HG02588 (cell line): ENCODE measurements at regions not wholly inside any gene's neighbourhood (a gene's known extent, or its start where the extent isn't known, plus 50 kb on each side); places are given as distances from the start of the nearest gene placed in this dataset.

ENCODE experiments used
- ATAC-seq: cut with Tn5 transposase; IDR thresholded peaks from one replicate; pipeline ENCODE4 v1.9.1; 2021; ENCODE audit warnings: mild to moderate bottlenecking, moderate library complexity; ENCODE audit not compliant: unreplicated experiment

DNA sequence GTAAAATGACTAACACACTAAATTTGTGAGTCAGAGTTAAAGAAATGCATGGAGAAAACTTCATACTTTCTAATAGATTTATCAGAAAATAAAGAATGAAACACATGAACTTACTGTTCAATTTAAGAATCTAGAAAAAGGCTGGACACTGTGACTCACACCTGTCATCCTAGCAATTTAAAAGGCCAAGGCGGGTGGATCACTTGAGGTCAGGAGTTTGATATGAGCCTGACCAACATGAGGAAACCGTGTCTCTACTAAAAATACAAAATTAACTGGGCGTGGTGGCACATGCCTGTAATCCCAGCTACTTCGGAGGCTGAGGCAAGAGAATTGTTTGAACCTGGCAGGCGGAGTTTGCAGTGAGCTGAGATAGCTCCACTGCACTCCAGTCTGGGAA lies 1106.2 kb upstream of the LRRN3 start:
- ATAC-seq: no peak

DNA sequence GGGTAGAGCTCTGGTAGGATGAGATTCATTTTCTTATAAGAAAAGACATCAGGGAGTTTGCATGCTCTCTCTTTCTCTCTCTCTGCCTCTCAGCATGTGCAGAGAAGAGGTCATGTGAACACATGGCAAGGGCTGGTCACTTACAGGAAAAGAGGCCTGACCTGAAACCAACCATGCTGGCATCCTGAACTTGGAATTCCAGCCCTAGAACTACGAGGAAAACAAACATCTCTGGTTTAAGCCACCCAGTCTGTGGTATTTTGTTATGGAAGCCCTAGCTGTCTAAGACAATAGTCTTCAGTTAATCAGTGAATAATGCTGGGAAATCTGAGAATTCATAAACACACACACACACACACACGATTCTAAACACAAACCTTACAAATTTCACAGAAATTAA lies 1104.2 kb upstream of the LRRN3 start:
- no peak for ATAC-seq

DNA sequence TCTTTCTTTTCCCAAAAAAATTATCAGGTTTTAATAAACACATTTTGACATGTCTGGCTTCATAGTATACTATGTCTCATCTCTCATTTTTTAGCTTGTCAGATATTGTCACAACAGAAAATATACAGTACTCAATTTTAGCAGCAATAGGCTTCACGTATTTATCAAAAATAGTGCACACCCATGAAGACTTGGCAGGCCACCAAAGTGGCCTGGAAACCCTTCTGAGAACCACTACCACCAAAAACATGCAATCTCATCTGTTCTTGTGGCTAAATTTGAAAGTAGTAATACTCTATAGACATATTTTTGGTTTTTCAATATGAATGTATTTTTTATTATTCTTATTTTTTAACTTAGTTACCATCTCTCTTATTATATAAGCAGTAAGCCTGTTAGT lies 1094.5 kb upstream of the LRRN3 start:
- ATAC-seq: no peak

DNA sequence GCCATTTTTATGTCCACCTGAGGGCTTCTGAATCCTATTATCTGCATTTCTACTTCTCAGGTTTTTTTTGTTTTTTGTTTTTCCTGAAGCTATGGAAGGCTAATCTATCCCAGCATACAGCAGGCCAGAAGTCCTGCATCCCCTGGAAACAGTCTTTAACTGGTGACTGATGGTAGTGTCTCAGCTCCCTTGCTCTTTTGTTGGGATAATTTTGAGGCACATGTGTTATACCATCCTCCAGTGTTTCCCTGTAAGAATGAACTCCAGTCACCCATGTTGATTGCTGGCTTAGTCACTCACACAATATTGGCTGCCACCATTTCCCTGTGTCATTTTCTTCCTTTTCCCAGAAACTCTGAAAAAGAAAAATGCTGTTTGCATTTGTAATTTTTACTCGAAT lies 1094.0 kb upstream of the LRRN3 start:
- no peak for ATAC-seq

DNA sequence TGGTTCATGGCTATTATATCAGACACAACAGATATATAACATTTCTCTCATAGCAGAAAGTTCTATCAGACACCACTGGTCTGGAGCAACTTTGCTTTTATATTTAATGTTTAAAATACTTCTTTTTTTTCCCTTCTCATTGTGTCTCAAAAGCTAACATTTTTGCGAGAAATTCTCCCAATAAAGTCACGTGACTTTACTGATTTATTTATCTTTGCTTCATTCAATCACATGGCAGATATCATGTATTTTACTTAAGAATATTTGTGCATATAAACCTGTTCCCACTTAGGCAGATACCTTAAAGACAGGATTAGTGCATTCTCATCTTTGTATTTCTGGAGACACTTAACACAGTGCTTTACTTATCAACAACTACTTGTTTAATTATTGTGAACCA lies 1093.1 kb upstream of the LRRN3 start:
- no peak for ATAC-seq

DNA sequence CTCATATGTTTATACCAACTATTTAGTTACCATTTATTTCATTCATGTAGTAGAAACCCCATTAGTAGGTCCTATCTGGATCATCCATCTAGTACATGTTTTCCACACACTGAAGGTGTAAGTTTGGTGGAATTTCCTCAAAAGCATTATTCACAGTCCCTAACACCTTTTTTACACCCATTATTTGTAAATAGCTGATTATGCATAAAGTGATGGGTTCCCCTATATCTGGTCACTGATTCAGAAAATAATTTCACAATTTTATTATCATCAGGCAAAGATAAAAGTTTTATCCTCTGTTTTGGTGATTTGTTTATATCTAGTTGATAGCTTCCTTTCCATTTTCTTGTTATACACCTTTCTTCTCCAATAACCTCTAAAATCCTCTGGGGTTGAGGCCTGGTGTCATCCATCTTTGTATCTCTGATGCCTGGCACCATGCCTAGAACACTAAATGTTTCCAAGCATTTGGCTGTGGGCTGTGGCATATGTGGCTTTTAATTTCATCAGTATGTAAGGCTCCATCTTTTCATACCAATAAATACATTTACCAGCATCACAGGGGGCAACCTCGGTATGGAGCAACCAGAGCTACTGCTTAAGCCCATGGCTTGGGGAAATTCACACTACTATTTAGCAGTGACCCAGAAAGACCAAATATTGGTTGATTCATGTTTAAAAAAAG lies 1089.5 kb upstream of the LRRN3 start:
- ATAC-seq: no peak

DNA sequence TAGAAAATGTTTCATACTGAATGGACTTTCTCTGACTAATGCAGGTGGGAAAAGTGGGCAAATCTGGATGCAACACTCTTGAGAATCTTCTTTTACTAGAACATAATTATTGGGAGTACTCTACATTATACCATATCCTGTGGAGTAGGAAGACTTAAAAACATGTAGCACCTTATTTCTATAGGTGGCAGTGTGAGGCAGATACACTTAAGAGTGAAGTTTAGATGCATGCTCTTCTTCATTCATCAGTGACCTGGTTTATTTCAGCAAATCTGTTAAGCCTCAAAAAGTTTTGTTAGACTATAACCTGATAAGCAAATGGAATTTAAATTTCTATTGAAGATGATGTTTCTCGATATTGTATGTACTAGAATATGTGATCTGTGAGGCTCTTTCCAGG lies 1087.1 kb upstream of the LRRN3 start:
- no peak for ATAC-seq

DNA sequence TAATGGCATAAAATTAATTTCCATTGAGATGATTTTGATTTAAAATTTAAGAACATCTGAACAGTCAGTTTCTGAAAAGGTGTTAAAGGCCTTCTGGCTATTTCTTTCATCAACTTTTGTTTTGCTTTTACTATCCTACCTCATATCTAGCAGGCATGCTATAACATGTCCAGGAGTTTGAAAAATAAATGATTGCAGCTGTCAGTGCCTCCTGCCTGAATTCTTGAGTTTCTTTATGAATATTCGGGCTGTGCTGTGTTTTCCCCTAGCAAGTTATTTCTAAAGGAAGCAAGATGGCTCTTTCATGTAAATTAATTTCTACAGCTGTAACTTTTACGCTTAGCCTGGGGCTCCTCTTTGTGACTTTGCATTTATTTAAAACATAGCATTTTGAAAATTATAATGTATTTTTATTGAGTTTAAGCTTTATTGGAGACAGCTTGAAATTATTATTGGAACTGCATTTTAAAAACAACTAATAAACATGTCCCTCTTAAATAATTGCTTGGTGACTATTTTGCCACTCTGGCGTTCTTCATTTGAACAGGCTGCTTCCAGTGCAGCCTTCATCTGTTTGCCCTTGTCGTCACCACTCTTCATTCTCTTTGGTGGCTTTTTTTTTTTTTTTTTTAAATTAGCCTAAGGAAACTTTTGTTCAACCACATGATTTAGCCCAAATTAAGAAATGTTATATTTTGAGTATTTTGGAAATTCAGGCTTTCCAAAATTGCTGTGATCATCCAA lies 1083.4 kb upstream of the LRRN3 start:
- ATAC-seq: no peak

DNA sequence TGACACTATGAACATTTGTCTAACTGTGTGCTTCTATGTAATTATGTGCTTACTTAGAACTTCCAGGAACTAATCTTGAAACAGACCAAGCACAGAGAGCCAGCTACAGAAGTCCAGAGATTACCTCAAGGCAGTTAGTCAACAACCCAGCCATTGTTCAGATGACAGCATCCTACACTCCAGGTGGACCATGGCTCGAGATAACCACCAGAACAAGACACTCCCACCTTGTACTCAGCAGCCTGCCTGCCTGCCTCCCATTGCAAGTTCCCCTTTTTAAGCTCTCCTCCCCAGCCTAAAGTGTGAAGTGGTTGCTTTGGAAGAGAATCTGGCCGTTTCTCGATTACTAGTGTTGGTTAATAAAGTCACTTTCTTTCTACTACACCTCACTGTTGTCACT lies 1080.6 kb upstream of the LRRN3 start:
- ATAC-seq: peak; percentile 40

DNA sequence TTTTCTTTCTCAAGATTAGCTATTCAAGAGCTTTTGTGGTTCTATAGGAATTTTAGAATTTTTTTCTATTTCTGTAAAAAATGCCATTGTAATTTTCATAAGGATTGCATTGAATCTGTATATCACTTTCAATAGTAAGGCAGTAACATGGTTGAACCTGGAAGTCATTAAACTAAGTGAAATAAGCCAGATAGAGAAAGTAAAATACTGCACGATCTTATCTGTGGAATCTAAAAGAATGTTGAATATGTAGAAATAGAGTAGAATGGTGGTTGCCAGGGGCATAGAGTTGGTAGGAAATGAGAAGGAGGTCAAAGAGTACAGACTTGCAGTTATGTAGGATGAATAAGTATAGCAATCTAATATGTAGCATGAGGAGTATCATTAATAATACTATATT lies 1073.5 kb upstream of the LRRN3 start:
- ATAC-seq: no peak

DNA sequence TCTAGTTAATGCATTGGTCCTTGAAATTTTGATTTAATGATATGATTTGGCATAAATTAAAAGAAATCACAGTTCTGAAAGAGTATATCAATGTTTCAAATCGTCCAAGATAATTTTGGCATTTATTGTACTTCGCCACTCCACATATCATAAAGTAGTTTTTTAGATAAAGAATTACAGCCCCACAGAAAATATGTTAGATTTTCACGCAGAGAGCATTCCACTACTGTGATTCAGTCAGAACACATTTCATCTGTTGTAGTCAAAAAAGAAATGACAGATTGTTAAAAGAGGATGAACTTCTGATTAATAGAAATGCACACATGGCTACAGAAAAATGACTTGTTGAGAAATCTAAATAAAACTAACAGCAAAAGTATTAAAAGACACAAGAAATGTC lies 1063.5 kb upstream of the LRRN3 start:
- no peak for ATAC-seq

DNA sequence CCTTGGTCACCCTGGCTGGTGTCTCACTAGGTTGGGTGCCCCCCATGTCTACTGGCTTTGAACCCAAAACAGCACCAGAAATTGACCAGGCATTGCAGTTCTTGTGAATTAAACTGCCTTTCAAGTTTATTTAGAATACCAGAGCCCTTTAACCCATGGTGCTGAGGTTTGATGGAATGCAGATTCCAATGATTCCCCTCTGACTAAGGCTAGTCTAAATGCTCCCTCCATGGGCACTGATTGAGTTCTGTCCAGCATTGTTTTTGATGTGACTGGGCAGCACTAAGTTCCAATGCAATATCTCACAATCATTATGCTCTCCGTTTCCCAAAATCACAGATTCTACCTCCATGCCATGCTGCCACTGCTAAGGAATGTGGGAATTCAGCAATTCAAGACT lies 1047.4 kb upstream of the LRRN3 start:
- ATAC-seq: no peak

DNA sequence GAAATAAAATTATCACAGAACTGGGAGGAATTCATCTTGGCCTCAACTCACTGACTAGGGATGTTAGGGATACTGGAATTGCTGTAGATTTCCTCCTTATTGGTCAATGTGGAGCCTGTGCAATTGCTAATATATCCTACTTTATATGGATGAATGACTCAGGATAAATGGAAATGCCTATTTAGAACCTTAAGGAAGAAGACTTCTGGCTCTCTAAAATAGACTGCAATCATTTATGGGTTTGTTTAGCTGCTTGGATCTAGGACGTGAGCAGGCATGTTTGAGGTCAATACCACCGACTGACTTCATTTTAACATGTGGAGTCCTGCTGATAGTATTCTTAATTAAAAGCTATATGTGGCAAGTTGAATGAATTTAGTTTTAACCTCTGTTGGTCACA lies 1040.1 kb upstream of the LRRN3 start:
- ATAC-seq: no peak

DNA sequence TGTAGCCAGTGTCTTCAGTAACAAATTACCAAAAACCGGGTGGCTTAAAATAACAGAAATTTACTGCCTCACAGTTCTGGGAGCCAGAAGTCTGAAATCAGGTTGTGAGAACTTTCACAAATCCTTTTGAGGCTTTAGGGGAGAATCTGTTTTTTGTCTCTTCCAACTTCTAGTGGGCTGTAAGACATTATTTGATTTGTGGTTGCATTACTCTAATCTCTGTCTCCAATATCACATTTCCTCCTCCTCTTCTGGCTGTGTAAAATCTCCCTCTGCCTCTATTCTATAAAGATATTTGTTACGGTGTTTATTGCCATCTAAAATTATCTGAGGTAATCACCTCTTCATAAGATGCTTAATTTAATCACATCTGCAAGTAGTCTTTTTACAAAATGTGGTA lies 1039.6 kb upstream of the LRRN3 start:
- ATAC-seq: no peak

DNA sequence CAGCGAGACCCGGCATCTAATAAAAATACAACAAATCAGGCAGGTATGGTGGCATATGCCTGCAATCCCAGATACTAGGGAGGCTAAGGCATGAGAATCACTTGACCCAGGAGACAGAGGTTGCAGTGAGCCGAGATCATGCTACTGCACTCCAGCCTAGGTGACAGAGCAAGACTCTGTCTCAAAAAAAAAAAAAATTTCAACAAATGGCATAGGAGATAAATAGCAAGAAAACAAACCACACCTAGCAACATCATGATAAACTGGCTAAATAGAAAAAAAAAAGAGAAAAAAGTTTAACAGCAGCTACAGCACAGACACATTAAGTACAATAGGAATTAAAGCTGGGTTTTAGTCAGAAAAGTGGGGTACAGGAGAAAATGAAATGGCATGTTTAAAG lies 1034.6 kb upstream of the LRRN3 start:
- ATAC-seq: no peak

DNA sequence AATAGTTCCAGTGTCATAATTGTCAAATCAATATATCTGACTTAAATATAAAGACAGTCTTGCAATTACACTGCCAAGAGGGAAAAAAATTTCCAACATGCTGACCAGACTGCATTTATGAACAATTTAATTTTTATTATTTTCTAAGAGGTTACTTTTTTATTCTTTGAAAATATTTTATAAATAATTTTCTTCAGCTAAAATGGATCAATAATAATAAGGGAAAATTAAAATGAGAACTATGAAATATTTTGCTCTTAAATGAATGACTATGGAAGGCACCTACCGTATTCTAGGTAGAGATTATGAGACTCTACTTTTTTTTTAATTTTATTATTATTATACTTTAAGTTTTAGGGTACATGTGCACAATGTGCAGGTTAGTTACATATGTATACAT lies 1032.5 kb upstream of the LRRN3 start:
- no peak for ATAC-seq

DNA sequence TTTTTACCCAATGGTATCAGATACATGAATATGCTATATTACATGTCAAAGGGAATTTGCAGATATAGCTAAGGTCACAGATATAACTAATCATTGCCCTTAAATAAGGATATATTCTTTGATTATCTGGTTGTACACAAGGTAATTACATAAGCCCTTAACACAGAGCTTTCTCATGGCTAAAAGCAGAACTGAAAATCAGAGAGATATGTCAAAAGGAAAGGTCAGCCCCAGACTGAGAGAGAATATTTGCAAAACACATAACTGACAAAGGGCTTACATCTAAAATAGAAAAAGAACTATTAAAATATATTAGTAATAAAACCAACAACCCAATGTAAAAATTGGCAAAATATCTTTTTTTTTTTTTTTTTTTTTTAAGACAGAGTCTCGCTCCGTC lies 1029.5 kb upstream of the LRRN3 start:
- ATAC-seq: peak; percentile 86

DNA sequence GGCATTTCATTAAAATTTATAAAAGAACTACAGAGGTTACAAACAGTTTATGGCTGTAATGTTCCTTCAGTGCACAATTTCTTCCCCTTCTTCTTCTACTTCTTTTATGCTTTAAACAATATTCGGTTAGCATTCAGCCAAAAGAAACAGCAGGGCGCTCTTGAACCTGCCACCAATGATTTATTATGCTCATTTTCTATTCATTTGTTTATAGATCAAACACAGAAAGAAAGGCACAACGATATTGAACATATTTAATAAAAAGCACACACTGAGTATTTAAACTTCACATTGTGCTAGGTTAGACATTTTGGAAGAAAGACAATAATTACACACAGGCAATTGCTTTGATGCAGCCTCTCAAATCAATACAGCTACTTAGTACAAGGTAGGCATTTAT lies 1025.8 kb upstream of the LRRN3 start:
- no peak for ATAC-seq

DNA sequence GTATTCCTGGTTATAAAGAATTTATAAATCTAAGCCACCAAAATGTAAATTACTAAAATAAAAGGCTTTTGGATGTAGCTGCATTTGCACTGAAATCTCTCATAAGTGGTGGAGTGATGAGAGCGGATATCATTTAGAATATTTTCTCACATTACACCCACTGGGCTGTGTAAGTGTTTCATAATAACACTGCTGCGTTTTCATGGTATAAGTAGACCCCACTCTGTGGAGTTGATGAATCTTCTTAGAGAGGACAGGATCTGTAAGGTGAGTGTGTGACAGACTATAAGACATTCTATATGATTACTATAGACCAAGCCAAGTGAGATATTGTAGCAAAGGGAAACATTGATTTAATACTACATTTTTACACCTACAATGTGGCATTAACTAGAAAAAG lies 1024.1 kb upstream of the LRRN3 start:
- no peak for ATAC-seq

DNA sequence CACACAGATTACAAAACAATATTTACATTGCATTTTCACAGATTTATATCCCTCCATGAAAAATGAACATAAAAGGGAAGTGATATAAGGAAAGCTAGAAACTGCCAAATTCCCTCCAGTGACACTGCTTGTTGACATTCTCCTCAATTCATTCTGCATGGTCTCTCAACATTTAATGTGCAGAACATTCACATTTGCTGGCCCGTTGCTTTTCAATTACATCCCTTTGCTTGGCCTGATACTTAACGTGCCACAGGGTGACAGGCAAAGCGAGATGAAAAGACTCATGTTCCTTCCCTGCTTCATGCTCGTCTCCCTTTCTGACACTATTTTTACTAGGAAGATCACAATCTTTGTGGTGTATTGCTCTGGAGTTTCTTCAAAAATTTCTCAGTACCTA lies 1019.7 kb upstream of the LRRN3 start:
- ATAC-seq: no peak

DNA sequence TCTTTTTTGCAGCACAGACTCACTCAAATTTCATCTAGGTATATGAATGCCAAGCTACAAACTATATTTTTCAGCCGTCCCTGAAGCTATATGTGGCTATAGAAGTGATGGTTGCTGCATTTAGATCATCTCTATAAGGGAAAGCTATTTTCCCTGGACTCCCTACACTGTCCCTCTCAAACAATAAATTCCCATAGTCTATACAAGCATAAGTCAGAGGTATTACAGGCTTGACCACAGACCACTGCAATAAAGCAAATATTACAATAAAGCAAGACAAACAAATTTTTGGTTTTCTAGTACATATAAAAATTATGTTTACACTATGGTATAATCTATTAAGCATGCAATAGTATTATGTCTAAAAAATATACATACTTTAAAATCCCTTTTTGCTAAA lies 1015.5 kb upstream of the LRRN3 start:
- no peak for ATAC-seq

DNA sequence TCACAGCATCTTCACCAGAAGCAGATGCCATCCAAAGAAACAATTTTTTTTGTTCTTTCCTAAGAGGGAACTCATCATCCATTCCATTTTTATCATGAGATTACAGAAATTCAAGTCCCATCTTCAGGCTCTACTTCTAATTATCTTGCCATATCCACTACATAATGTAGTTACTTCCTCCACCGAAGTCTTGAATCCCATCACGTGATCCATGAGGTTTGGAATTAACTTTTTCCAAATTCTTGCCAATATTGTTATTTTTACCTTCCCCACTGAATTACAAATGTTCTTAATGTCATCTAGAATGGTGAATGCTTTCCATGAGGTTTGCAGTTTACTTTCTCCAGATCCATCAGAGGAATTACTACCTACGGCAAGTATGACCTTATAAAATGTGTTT lies 1014.7 kb upstream of the LRRN3 start:
- ATAC-seq: no peak
